ENCODE measurements at regions not wholly inside any gene's neighbourhood (a gene's known extent, or its start where the extent isn't known, plus 50 kb on each side); places are given as distances from the start of the nearest gene placed in this dataset.
"Not testable (repeated sequence)": the region's sequence is repeated elsewhere in the genome, so short reads cannot be mapped to it uniquely, and the experiment has no call there.

GRCh38 chr4:22631167-22631566 lies 61.6 kb upstream of the GBA3 start:
- DNase-seq: not testable (repeated sequence)

- DNase-seq: no peak
These were observed 58.1 kb upstream of the GBA3 start for GRCh38 chr4:22634541-22635181.

GRCh38 chr4:22635182-22635549 lies 57.6 kb upstream of the GBA3 start:
- not testable (repeated sequence) for DNase-seq

- no peak for DNase-seq
These were observed 57.0 kb upstream of the GBA3 start for GRCh38 chr4:22635692-22636091.

- no peak for DNase-seq
These were observed 55.4 kb upstream of the GBA3 start for GRCh38 chr4:22637306-22637705.

All from NCI-H187 (cell line).